ENCODE measurements at regions not wholly inside any gene's neighbourhood (a gene's known extent, or its start where the extent isn't known, plus 50 kb on each side); places are given as distances from the start of the nearest gene placed in this dataset.

GRCh38 chr20:50320901-50321796, 130.5 kb downstream of the CEBPB start:
- TF ChIP-seq POLR2AphosphoS5 (IDR thresholded peaks at IDR 0.05; ENCODE audit: low read depth, low read length) (no peak), TAF1 (IDR thresholded peaks at IDR 0.05; ENCODE audit: borderline replicate concordance, low read depth, low read length) (no peak), POLR2A (IDR thresholded peaks at IDR 0.05; ENCODE audit: low read depth, low read length) (no peak)
- DNase-seq (ENCODE audit: insufficient read length) (no peak), FAIRE-seq (no peak)

GRCh38 chr20:50321797-50322480, 131.3 kb downstream of the CEBPB start:
- TF ChIP-seq POLR2AphosphoS5 (IDR thresholded peaks at IDR 0.05; ENCODE audit: low read depth, low read length), result no peak
- no peak for TF ChIP-seq TAF1 (IDR thresholded peaks at IDR 0.05; ENCODE audit: borderline replicate concordance, low read depth, low read length)
- TF ChIP-seq POLR2A (IDR thresholded peaks at IDR 0.05; ENCODE audit: low read depth, low read length), result no peak
- DNase-seq (ENCODE audit: insufficient read length), result no peak
- no peak for FAIRE-seq

GRCh38 chr20:50322703-50323131, 132.1 kb downstream of the CEBPB start:
- FAIRE-seq, result no peak
- TF ChIP-seq TAF1 (IDR thresholded peaks at IDR 0.05; ENCODE audit: borderline replicate concordance, low read depth, low read length) (no peak), POLR2AphosphoS5 (IDR thresholded peaks at IDR 0.05; ENCODE audit: low read depth, low read length) (no peak), POLR2A (IDR thresholded peaks at IDR 0.05; ENCODE audit: low read depth, low read length) (no peak)

GRCh38 chr20:50323209-50323608, 132.6 kb downstream of the CEBPB start:
- TF ChIP-seq TAF1 (IDR thresholded peaks at IDR 0.05; ENCODE audit: borderline replicate concordance, low read depth, low read length), result no peak
- no peak for TF ChIP-seq POLR2A (IDR thresholded peaks at IDR 0.05; ENCODE audit: low read depth, low read length)
- no peak for TF ChIP-seq POLR2AphosphoS5 (IDR thresholded peaks at IDR 0.05; ENCODE audit: low read depth, low read length)

More at GRCh38 chr20:50322703-50323131, 132.1 kb downstream of the CEBPB start:
- DNase-seq (ENCODE audit: insufficient read length), result no peak

GRCh38 chr20:50323777-50324775, 133.4 kb downstream of the CEBPB start:
- DNase-seq (ENCODE audit: insufficient read length), result no peak
- TF ChIP-seq POLR2AphosphoS5 (IDR thresholded peaks at IDR 0.05; ENCODE audit: low read depth, low read length) (no peak), POLR2A (IDR thresholded peaks at IDR 0.05; ENCODE audit: low read depth, low read length) (no peak), TAF1 (IDR thresholded peaks at IDR 0.05; ENCODE audit: borderline replicate concordance, low read depth, low read length) (no peak)
- FAIRE-seq, result no peak

More at GRCh38 chr20:50323209-50323608, 132.6 kb downstream of the CEBPB start:
- FAIRE-seq (no peak), DNase-seq (ENCODE audit: insufficient read length) (no peak)

GRCh38 chr20:50325215-50325614, 134.6 kb downstream of the CEBPB start:
- FAIRE-seq, result no peak
- no peak for DNase-seq (ENCODE audit: insufficient read length)
- TF ChIP-seq POLR2A (IDR thresholded peaks at IDR 0.05; ENCODE audit: low read depth, low read length) (no peak), TAF1 (IDR thresholded peaks at IDR 0.05; ENCODE audit: borderline replicate concordance, low read depth, low read length) (no peak), POLR2AphosphoS5 (IDR thresholded peaks at IDR 0.05; ENCODE audit: low read depth, low read length) (no peak)

- FAIRE-seq, result no peak
- DNase-seq (ENCODE audit: insufficient read length), result no peak
Measured at GRCh38 chr20:50325651-50326050, 135.0 kb downstream of the CEBPB start.

GRCh38 chr20:50327666-50328065, 137.0 kb downstream of the CEBPB start:
- FAIRE-seq, result no peak
- TF ChIP-seq POLR2AphosphoS5 (IDR thresholded peaks at IDR 0.05; ENCODE audit: low read depth, low read length), result no peak
- no peak for TF ChIP-seq TAF1 (IDR thresholded peaks at IDR 0.05; ENCODE audit: borderline replicate concordance, low read depth, low read length)
- no peak for TF ChIP-seq POLR2A (IDR thresholded peaks at IDR 0.05; ENCODE audit: low read depth, low read length)
- DNase-seq (ENCODE audit: insufficient read length), result no peak

More at GRCh38 chr20:50325651-50326050, 135.0 kb downstream of the CEBPB start:
- TF ChIP-seq TAF1 (IDR thresholded peaks at IDR 0.05; ENCODE audit: borderline replicate concordance, low read depth, low read length), result no peak
- no peak for TF ChIP-seq POLR2AphosphoS5 (IDR thresholded peaks at IDR 0.05; ENCODE audit: low read depth, low read length)
- no peak for TF ChIP-seq POLR2A (IDR thresholded peaks at IDR 0.05; ENCODE audit: low read depth, low read length)

GRCh38 chr20:50328222-50328979, 137.8 kb downstream of the CEBPB start:
- FAIRE-seq (no peak), DNase-seq (ENCODE audit: insufficient read length) (no peak)
- TF ChIP-seq TAF1 (IDR thresholded peaks at IDR 0.05; ENCODE audit: borderline replicate concordance, low read depth, low read length) (no peak), POLR2A (IDR thresholded peaks at IDR 0.05; ENCODE audit: low read depth, low read length) (no peak), POLR2AphosphoS5 (IDR thresholded peaks at IDR 0.05; ENCODE audit: low read depth, low read length) (no peak)

Data from GM12892 (cell line).